HG03432 (cell line): ENCODE measurements at regions not wholly inside any gene's neighbourhood (a gene's known extent, or its start where the extent isn't known, plus 50 kb on each side); places are given as distances from the start of the nearest gene placed in this dataset.
"Not testable (repeated sequence)": the region's sequence is repeated elsewhere in the genome, so short reads cannot be mapped to it uniquely, and the experiment has no call there.

ENCODE experiments used
- ATAC-seq: cut with Tn5 transposase; IDR thresholded peaks from one replicate; pipeline ENCODE4 v1.9.1; 2021; ENCODE audit warnings: mild to moderate bottlenecking, moderate library complexity; ENCODE audit not compliant: unreplicated experiment

DNA sequence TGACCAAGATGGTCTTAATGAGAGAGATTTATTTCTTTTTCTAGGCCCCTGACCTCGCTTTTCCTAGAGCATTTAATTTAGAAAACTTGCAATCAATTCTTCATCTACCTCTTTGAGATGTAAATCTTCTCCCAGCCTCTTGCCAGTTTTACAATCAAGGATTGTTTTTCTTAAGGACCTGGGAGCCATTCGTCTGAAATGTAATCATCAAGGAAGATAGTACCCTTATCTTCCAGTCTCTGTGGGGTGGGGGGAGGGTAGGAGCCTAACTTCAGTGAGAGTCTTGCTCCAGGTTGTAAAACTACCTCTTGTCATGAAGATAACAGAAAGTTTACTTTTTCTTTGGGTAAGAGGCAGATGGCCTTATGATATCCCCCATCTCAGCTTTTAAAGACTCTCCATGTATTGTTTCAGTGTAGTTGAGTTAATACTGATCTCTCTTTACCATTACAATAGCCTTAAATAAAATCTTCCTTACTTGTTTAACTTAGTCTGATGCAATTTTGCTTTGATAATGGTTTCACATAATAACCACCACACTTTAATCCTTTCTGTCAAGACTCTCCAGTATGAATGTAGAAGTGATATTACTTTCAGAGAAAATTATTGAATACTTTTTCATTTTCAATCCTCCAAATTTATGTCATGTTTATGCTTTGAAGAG, 110.2 kb upstream of the CPHXL start:
- no peak for ATAC-seq

- no peak for ATAC-seq
Measured at GRCh38 chr16:75837264-75837663, 111.0 kb upstream of the CPHXL start.

- no peak for ATAC-seq
Measured at GRCh38 chr16:75837681-75838080, 111.4 kb upstream of the CPHXL start.

DNA sequence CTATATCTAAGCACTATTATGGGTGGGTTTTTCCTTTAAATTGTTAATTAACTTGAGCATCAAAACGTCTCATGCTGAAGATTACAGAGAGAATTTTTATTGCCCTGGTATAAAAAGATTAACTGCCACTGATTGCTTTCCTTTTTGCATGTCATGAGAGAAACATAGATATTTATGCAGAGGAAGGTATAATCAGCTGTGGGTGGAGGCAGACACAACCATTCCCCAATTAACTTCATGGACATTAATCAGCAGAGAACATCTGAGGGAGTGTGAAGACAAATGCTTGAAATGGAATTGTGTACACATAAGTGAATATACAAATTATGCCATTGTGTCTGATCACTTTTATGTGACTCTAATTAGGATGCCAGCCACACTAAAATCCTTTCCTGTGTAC, 115.2 kb upstream of the CPHXL start:
- ATAC-seq: no peak

DNA sequence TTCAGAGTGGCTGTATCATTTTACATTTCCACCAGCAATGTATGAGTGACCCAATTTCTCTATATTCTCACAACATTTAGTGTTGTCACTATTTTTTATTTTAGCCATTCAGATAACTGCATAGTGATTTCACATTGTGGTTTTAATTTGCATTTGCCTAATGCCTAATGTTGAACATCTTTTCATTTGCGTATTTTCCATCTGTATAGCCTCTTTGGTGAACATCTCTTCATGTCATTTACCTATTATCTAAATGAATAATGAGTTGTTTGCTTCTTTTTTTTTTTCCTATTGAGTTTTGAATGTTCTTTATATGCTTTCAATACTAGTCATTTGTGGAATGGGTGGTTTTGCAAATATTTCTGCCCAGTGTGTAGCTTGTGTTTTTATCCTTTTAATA, 120.9 kb upstream of the CPHXL start:
- ATAC-seq: no peak

GRCh38 chr16:75854152-75854551, 127.9 kb upstream of the CPHXL start:
- no peak for ATAC-seq

GRCh38 chr16:75860326-75861053, 134.2 kb upstream of the CPHXL start:
- no peak for ATAC-seq

GRCh38 chr16:75861311-75862097, 135.2 kb upstream of the CPHXL start:
- no peak for ATAC-seq

DNA sequence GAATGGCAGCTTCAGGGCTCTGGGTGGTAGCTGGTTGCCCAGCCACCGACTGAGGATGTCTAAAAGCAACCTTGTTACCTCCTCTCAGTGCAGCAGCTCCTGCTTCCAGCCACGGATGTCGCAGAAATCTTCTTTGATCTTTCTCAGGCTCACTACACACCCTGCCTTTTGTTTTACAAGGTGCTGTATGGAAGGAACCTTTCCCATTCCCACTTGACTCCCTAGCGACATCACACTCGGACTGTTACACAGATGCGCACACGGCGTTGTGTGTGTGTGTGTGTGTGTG, 135.8 kb upstream of the CPHXL start:
- ATAC-seq: no peak

DNA sequence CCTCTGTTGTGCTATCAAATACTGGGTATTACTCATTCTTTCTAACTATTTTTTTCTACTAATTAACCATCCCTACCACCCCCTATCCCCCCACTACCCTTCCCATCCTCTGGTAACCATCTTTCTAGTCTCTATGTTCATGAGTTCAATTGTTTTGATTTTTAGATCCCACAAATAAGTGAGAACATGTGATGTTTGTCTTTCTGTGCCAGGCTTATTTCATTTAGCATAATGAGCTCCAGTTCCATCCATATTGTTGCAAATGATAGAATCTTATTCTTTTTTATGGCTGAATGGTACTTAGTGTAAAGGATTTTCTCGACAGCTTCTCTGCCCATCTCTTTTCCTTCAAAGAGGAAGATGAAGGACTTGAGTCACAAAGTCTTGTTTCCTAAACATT, 138.0 kb upstream of the CPHXL start:
- ATAC-seq: no peak

GRCh38 chr16:75865736-75866135, 139.4 kb upstream of the CPHXL start:
- ATAC-seq: no peak

- no peak for ATAC-seq
Measured at GRCh38 chr16:75868636-75869632, 142.6 kb upstream of the CPHXL start.

DNA sequence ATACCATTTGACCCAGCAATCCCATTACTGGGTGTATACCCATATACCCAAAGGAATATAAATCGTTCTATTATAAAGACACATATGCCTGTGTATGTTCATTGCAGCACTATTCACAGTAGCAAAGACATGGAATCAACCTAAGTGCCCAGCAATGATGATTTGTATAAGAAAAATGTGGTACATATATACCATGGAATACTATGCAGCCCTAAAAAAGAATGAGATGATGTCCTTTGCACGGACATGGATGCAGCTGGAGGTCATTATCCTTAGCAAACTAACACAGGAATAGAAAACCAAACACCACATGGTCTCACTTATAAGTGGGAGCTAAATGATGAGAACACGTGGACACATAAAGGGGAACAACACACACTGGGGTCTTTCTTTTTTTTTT, 155.0 kb upstream of the CPHXL start:
- not testable (repeated sequence) for ATAC-seq

- no peak for ATAC-seq
Measured at GRCh38 chr16:75899163-75899562, 172.9 kb upstream of the CPHXL start.

GRCh38 chr16:75908331-75909117, 182.2 kb upstream of the CPHXL start:
- no peak for ATAC-seq

- no peak for ATAC-seq
Measured at GRCh38 chr16:75909746-75910145, 183.5 kb upstream of the CPHXL start.

- no peak for ATAC-seq
Measured at GRCh38 chr16:75911896-75912295, 185.6 kb upstream of the CPHXL start.

DNA sequence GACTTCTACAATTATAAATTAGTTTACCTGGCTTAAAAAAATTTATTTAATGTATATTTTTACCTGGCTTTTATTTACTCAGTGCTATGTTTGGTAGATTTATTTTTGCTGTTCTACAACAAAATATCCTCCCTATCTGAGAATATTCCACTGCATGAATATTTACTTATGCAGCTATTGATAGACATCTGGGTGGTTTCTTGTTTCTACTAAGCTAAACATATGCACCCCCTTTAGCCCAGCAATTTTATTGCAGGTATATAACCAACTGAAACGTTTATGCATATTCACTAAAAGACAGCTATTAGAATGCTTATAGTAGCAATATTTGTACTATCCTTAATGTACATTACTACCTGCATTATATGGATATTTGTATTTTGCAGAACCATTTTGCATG, 187.7 kb upstream of the CPHXL start:
- no peak for ATAC-seq

DNA sequence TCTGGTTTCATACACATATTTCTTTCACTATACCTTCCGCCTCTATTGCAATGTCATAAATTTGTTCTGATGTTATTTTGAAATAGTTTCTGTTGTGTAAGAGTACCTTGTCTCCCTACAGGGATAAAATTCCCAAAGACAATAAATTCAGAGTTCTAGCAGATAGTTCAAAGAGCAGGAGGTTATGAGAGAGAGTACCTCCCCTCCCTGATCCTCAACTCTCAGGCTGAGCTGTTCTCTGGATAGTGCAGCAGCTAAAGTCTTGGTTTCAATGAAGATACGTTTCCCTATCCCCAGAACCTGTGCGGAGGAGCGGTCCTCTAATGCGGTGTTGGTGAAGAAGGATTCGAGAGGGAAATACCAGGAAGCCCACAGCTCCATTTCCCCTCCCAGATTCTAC, 190.2 kb upstream of the CPHXL start:
- no peak for ATAC-seq

GRCh38 chr16:75918109-75918508, 191.8 kb upstream of the CPHXL start:
- no peak for ATAC-seq
